Naive thymus-derived CD8-positive, alpha-beta T cell (primary cell): ENCODE measurements at regions not wholly inside any gene's neighbourhood (a gene's known extent, or its start where the extent isn't known, plus 50 kb on each side); places are given as distances from the start of the nearest gene placed in this dataset.

Experiments
- ATAC-seq, 2 donors: fragments of 150-1000 bp; cut with Tn5 transposase in 1 of 2; sonication (Bioruptor Pico), chemical (Tn5 transposase) in 1 of 2; 1 replicate in 1 of 2; 2 replicates in 1 of 2; pipeline ENCODE4 v1.10.0; 2021; ENCODE audit warnings: mild to moderate bottlenecking in 2 of 2, moderate library complexity in 2 of 2
- POLR2A ChIA-PET: fragments of 350-600 bp; sonication (Branson Sonifier 250); formaldehyde crosslinking; loops from one replicate; lab custom pipeline; 2021; ENCODE audit warnings: antibody characterized with exemption; lab: Charles Lee
- DNase-seq, 10 donors: peaks; one replicate each; pipeline versions ENCODE4 v3.0.0 to v3.0.0-alpha.2; 2020 to 2022
- H3K27ac Mint-ChIP-seq, 10 donors: one replicate each; pipeline ENCODE4 v1.8.0; 2020 to 2022; ENCODE audit warnings: mild to moderate bottlenecking in 10 of 10, mixed read lengths in 10 of 10, moderate library complexity in 4 of 10, inconsistent platforms in 1 of 10
- H3K27me3 Mint-ChIP-seq, 5 donors: one replicate each; pipeline ENCODE4 v1.8.0; 2021 to 2022; ENCODE audit warnings: mixed read lengths in 5 of 5
- H3K36me3 Mint-ChIP-seq, 3 donors: one replicate each; pipeline ENCODE4 v1.8.0; 2020 to 2022; ENCODE audit warnings: mixed read lengths in 3 of 3, mild to moderate bottlenecking in 2 of 3, inconsistent platforms in 1 of 3
- H3K4me1 Mint-ChIP-seq, 4 donors: one replicate each; pipeline ENCODE4 v1.8.0; 2021 to 2022; ENCODE audit warnings: mixed read lengths in 4 of 4
- H3K4me3 Mint-ChIP-seq, 10 donors: one replicate each; pipeline ENCODE4 v1.8.0; 2020 to 2022; ENCODE audit warnings: mild to moderate bottlenecking in 10 of 10, mixed read lengths in 10 of 10, moderate library complexity in 6 of 10, inconsistent platforms in 1 of 10
- H3K9me3 Mint-ChIP-seq, 9 donors: one replicate each; pipeline ENCODE4 v1.8.0; 2020 to 2022; ENCODE audit warnings: mixed read lengths in 9 of 9, mild to moderate bottlenecking in 3 of 9, inconsistent platforms in 1 of 9, moderate library complexity in 1 of 9

GRCh38 chr12:124241776-124242528, 52.9 kb upstream of the RFLNA start:
- peaks cover 0 to 16% (median 12%) of the 10 kb centered on the region in 9 donors for H3K9me3 Mint-ChIP-seq
- H3K4me1 Mint-ChIP-seq = no peaks in the 10 kb centered on the region
- ATAC-seq (no peak), DNase-seq (no peak)
- H3K36me3 Mint-ChIP-seq = peaks cover 0 to 15% (median 4%) of the 10 kb centered on the region in 3 donors
- H3K4me3 Mint-ChIP-seq = no peak overlapping the region
- POLR2A ChIA-PET = no interaction called here
- H3K27me3 Mint-ChIP-seq = peaks cover 2 to 22% (median 12%) of the 10 kb centered on the region in 5 donors
- no peak overlapping the region for H3K27ac Mint-ChIP-seq

GRCh38 chr12:124242529-124243065, 52.3 kb upstream of the RFLNA start:
- DNase-seq (no peak), ATAC-seq (no peak)
- Mint-ChIP-seq H3K27me3 (peaks cover 8 to 22% (median 13%) of the 10 kb centered on the region in 5 donors), H3K9me3 (peaks cover 0 to 22% (median 13%) of the 10 kb centered on the region in 9 donors), H3K36me3 (peaks cover 0 to 15% (median 4%) of the 10 kb centered on the region in 3 donors), H3K4me3 (no peak overlapping the region), H3K4me1 (no peaks in the 10 kb centered on the region), H3K27ac (no peak overlapping the region)
- POLR2A ChIA-PET = no interaction called here

DNA sequence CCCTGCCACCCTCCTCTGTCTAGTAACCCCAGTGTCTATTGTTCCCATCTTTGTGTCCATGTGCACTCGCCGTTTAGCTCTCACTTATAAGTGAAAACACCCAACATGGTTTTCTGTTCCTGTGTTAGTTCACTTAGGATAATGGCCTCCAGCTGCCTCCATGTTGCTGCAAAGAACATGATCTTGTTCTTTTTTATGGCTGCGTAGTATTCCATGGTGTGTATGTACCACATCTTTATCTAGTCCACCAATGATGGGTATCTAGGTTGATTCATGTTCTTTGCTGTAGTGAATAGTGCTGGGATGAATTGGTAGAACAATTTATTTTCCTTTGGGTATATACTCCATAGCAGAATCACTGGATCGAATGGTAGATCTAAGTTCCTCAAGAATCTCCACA, 51.0 kb upstream of the RFLNA start:
- DNase-seq (no peak), ATAC-seq (no peak)
- POLR2A ChIA-PET = no interaction called here
- no peak overlapping the region for H3K27ac Mint-ChIP-seq
- peaks cover 8 to 22% (median 12%) of the 10 kb centered on the region in 5 donors for H3K27me3 Mint-ChIP-seq
- H3K4me1 Mint-ChIP-seq = no peaks in the 10 kb centered on the region
- peaks cover 0 to 15% (median 4%) of the 10 kb centered on the region in 3 donors for H3K36me3 Mint-ChIP-seq
- H3K4me3 Mint-ChIP-seq = no peak overlapping the region
- H3K9me3 Mint-ChIP-seq = peaks cover 0 to 29% (median 13%) of the 10 kb centered on the region in 9 donors
